ENCODE measurements at regions not wholly inside any gene's neighbourhood (a gene's known extent, or its start where the extent isn't known, plus 50 kb on each side); places are given as distances from the start of the nearest gene placed in this dataset.

DNA sequence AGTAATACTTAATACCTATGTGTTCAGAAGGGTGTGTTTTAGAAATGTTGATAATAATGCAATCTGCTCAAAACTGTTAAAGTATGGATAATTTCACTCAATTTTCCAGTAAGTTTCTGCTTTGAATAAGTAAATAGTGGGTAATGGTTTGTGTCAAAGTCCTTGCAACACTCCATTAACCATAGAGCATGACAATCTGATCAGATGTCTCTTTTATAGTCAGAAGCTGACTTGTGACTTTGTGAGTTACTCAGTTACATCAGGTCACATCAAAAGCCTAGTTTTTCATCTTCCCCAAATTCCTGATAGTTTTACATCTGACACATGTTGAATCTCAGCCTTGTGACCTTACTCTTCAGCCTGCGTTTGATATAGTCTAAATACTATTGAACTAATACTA lies 338.0 kb downstream of the EFNB2 start:
- no peak for DNase-seq
- no peak overlapping the region for H3K27ac ChIP-seq (ENCODE audit: insufficient read depth, low read length, poor library complexity, severe bottlenecking)
- H3K36me3 ChIP-seq (ENCODE audit: control insufficient read depth, insufficient read depth, low read length), result no peaks in the 10 kb centered on the region
- no peaks in the 10 kb centered on the region for H3K27me3 ChIP-seq (replicated peaks; ENCODE audit: control insufficient read depth, insufficient read depth, low read length, poor library complexity, severe bottlenecking)
- no peaks in the 10 kb centered on the region for H3K9me3 ChIP-seq (ENCODE audit: control insufficient read depth, low read length)
- H3K4me3 ChIP-seq (ENCODE audit: insufficient read depth, low read depth, low read length, poor library complexity, severe bottlenecking), result no peak overlapping the region
- no peaks in the 10 kb centered on the region for H3K4me1 ChIP-seq (ENCODE audit: control insufficient read depth, insufficient read depth, low read length, poor library complexity, severe bottlenecking)

DNA sequence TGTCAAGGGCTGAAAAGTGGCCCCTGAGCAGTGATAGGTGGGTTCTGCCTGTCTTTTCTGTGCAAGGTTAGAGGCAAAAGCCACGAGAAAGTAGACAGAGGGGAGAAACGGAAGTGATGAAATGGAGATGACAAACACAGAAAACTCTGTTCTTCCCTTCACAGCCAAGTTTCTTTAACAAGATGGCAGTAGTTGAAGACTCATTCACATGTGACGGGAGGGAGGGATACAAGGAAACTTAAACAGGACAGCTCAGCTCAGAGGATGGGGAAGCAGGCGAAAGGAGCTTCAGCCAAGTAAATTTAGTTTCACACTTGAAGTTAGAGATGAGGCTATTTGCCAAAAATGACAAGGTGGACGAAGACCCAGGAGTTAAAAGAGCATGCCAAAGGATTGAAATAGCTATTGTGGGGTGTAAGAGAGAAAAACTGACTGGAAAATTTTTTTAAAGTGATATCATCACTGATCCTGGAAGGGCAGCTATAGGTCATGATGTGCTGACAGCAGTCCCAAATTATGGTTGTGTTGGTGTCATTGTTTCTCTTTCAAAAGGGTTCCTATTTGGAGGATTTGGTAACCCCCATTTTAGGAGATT lies 347.9 kb downstream of the EFNB2 start:
- no peaks in the 10 kb centered on the region for H3K27me3 ChIP-seq (replicated peaks; ENCODE audit: control insufficient read depth, insufficient read depth, low read length, poor library complexity, severe bottlenecking)
- no peaks in the 10 kb centered on the region for H3K9me3 ChIP-seq (ENCODE audit: control insufficient read depth, low read length)
- DNase-seq, result no peak
- no peaks in the 10 kb centered on the region for H3K4me1 ChIP-seq (ENCODE audit: control insufficient read depth, insufficient read depth, low read length, poor library complexity, severe bottlenecking)
- no peaks in the 10 kb centered on the region for H3K36me3 ChIP-seq (ENCODE audit: control insufficient read depth, insufficient read depth, low read length)
- no peak overlapping the region for H3K27ac ChIP-seq (ENCODE audit: insufficient read depth, low read length, poor library complexity, severe bottlenecking)
- no peak overlapping the region for H3K4me3 ChIP-seq (ENCODE audit: insufficient read depth, low read depth, low read length, poor library complexity, severe bottlenecking)

GRCh38 chr13:106187101-106187500 lies 348.4 kb downstream of the EFNB2 start:
- Histone ChIP-seq H3K4me1 (ENCODE audit: control insufficient read depth, insufficient read depth, low read length, poor library complexity, severe bottlenecking) (no peaks in the 10 kb centered on the region), H3K27me3 (replicated peaks; ENCODE audit: control insufficient read depth, insufficient read depth, low read length, poor library complexity, severe bottlenecking) (no peaks in the 10 kb centered on the region), H3K4me3 (ENCODE audit: insufficient read depth, low read depth, low read length, poor library complexity, severe bottlenecking) (no peak overlapping the region), H3K36me3 (ENCODE audit: control insufficient read depth, insufficient read depth, low read length) (no peaks in the 10 kb centered on the region), H3K27ac (ENCODE audit: insufficient read depth, low read length, poor library complexity, severe bottlenecking) (no peak overlapping the region), H3K9me3 (ENCODE audit: control insufficient read depth, low read length) (no peaks in the 10 kb centered on the region)
- no peak for DNase-seq

DNA sequence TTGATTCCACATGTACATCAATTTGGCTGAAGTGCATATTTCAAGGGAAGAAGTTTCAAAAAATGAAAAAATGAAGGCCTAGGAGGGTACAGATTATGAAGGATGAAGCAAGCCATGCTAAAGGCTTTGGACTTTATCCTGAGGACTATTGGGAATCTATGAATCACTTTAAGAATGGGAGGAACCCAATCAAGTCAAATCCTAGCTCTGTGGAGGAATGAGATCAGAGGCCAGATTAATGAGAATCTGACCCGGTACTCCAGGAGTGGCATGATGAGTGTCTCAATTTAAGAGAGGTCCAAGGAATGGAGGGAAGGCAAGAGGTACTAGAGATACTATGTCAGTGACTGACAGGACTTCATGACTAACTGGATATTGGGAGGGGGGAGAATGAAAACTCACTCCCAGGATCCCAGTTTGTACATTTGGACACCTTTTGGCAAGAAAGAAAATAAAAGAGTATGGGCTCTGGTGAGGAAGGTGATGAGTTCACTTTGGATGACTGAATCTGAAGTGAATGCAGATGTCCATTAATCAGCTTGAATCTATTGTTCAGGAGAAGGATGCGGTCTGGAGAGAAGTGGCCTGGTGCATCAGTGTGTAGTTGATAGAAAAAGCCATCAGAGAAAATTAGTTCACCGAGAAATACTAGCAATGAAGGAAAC lies 349.0 kb downstream of the EFNB2 start:
- Histone ChIP-seq H3K9me3 (ENCODE audit: control insufficient read depth, low read length) (no peaks in the 10 kb centered on the region), H3K36me3 (ENCODE audit: control insufficient read depth, insufficient read depth, low read length) (no peaks in the 10 kb centered on the region), H3K4me1 (ENCODE audit: control insufficient read depth, insufficient read depth, low read length, poor library complexity, severe bottlenecking) (no peaks in the 10 kb centered on the region), H3K27me3 (replicated peaks; ENCODE audit: control insufficient read depth, insufficient read depth, low read length, poor library complexity, severe bottlenecking) (no peaks in the 10 kb centered on the region), H3K27ac (ENCODE audit: insufficient read depth, low read length, poor library complexity, severe bottlenecking) (no peak overlapping the region), H3K4me3 (ENCODE audit: insufficient read depth, low read depth, low read length, poor library complexity, severe bottlenecking) (no peak overlapping the region)
- DNase-seq, result no peak

DNA sequence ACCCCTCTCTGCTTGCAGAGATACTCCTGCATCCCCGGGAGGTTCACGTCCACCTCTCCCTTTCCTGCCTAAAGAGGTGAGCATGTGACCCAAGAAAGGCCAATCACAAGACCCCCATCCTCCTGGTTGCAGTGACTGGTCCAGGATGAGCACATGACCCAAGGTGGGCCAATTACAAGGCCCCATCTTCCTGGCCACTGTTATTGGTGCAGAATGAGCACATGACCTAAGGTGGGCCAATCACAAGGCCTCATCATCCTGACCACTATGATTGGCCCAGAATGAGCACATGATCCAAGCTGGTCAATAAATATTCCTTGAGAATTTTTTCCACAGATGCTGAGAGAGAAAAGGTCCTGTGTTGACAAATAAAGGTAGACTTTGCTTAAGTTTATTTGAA lies 350.7 kb downstream of the EFNB2 start:
- Histone ChIP-seq H3K4me1 (ENCODE audit: control insufficient read depth, insufficient read depth, low read length, poor library complexity, severe bottlenecking) (no peaks in the 10 kb centered on the region), H3K4me3 (ENCODE audit: insufficient read depth, low read depth, low read length, poor library complexity, severe bottlenecking) (no peak overlapping the region), H3K9me3 (ENCODE audit: control insufficient read depth, low read length) (no peaks in the 10 kb centered on the region), H3K27me3 (replicated peaks; ENCODE audit: control insufficient read depth, insufficient read depth, low read length, poor library complexity, severe bottlenecking) (no peaks in the 10 kb centered on the region), H3K27ac (ENCODE audit: insufficient read depth, low read length, poor library complexity, severe bottlenecking) (no peak overlapping the region), H3K36me3 (ENCODE audit: control insufficient read depth, insufficient read depth, low read length) (no peaks in the 10 kb centered on the region)
- DNase-seq, result no peak

DNA sequence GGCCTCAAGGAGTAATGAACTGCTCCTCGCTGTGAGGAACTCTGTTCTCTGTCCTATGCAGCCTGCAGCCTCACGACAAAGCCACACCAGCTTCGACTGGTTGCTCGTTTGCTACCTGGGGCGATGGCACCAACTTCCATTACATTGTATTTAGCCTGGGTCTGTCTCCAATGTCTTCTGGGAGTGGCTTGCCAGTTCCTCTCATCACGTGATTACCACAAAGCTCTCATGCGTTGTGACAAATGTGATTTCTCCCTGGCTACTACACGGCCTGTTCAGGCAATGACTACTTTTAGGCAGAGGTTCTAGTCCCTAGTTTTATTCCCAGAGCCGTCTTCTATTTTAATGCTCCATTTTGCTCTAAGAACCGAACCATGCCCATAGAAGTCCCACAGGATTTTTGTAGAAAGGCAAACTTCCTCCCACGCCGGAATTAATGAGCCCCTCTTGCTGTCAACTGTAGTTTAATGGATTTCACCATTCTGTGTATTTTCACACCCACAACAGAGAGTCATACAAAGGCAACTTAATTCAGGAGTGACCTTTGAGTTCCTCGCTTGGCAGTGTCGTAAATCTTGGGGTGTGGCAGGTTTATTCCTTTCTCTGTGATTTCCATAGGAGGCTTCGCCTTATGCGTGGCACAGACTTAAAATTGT lies 351.9 kb downstream of the EFNB2 start:
- DNase-seq, result no peak
- Histone ChIP-seq H3K4me1 (ENCODE audit: control insufficient read depth, insufficient read depth, low read length, poor library complexity, severe bottlenecking) (no peaks in the 10 kb centered on the region), H3K36me3 (ENCODE audit: control insufficient read depth, insufficient read depth, low read length) (no peaks in the 10 kb centered on the region), H3K4me3 (ENCODE audit: insufficient read depth, low read depth, low read length, poor library complexity, severe bottlenecking) (no peak overlapping the region), H3K9me3 (ENCODE audit: control insufficient read depth, low read length) (no peaks in the 10 kb centered on the region), H3K27ac (ENCODE audit: insufficient read depth, low read length, poor library complexity, severe bottlenecking) (no peak overlapping the region), H3K27me3 (replicated peaks; ENCODE audit: control insufficient read depth, insufficient read depth, low read length, poor library complexity, severe bottlenecking) (no peaks in the 10 kb centered on the region)

DNA sequence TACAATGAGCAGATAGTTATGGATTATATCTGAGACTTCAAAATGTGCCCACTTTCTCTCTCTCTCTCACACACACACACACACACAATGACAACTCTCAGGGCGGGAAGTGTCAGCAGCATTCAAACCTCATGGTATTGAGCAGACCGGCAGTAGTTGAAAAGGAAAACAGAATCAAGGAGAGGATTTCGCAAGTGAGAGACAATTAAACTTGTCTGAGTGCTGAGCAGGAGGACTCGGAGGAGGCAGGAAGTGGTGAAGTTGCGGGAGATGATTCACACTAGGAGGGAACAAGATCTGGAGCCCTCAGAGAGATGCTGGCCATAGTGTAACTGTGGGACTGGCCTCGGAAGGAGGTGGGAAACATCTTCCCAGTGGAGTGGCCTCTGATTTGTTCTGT lies 353.1 kb downstream of the EFNB2 start:
- H3K4me3 ChIP-seq (ENCODE audit: insufficient read depth, low read depth, low read length, poor library complexity, severe bottlenecking), result no peak overlapping the region
- no peaks in the 10 kb centered on the region for H3K9me3 ChIP-seq (ENCODE audit: control insufficient read depth, low read length)
- no peaks in the 10 kb centered on the region for H3K36me3 ChIP-seq (ENCODE audit: control insufficient read depth, insufficient read depth, low read length)
- H3K27ac ChIP-seq (ENCODE audit: insufficient read depth, low read length, poor library complexity, severe bottlenecking), result no peak overlapping the region
- DNase-seq, result no peak
- H3K27me3 ChIP-seq (replicated peaks; ENCODE audit: control insufficient read depth, insufficient read depth, low read length, poor library complexity, severe bottlenecking), result no peaks in the 10 kb centered on the region
- no peaks in the 10 kb centered on the region for H3K4me1 ChIP-seq (ENCODE audit: control insufficient read depth, insufficient read depth, low read length, poor library complexity, severe bottlenecking)

DNA sequence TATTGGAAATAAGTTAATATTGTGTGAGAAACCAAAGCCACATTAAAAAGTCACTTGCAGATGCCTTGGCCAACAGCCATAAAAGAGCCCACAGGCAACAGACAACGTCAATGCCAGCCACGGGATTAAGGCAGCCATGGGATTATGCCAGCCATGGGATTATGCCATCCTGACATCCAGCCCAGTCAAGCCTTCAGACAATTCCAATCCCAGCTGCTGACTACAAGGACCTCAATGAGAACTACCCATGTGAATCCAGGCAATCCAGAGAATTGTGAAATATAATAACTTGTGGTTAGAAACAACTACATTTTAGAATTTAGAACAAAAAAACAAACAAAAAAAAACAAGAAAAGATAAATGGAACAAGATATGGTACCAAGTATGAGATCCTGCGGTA lies 356.6 kb downstream of the EFNB2 start:
- DNase-seq, result no peak
- Histone ChIP-seq H3K27ac (ENCODE audit: insufficient read depth, low read length, poor library complexity, severe bottlenecking) (no peak overlapping the region), H3K4me3 (ENCODE audit: insufficient read depth, low read depth, low read length, poor library complexity, severe bottlenecking) (no peak overlapping the region), H3K4me1 (ENCODE audit: control insufficient read depth, insufficient read depth, low read length, poor library complexity, severe bottlenecking) (no peaks in the 10 kb centered on the region), H3K36me3 (ENCODE audit: control insufficient read depth, insufficient read depth, low read length) (no peaks in the 10 kb centered on the region), H3K9me3 (ENCODE audit: control insufficient read depth, low read length) (no peaks in the 10 kb centered on the region), H3K27me3 (replicated peaks; ENCODE audit: control insufficient read depth, insufficient read depth, low read length, poor library complexity, severe bottlenecking) (no peaks in the 10 kb centered on the region)

DNA sequence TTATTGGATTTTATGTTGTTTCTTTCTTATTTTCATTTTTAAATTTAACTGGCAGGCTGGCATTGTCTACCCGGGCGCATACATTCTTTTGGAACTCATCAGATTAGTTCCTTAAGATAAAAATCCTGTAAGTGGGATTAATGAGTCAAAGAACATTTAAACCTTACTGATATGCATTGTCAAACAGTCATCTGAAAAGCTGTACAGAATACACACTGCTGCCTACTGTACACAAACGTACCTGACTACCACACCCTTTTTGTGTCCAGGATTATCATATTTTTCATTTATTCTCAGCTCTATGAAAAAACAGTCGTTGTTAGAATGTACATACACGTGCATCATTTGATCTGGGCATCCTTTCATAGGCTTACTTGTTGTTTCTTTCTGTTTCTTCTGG lies 358.3 kb downstream of the EFNB2 start:
- no peaks in the 10 kb centered on the region for H3K4me1 ChIP-seq (ENCODE audit: control insufficient read depth, insufficient read depth, low read length, poor library complexity, severe bottlenecking)
- H3K27me3 ChIP-seq (replicated peaks; ENCODE audit: control insufficient read depth, insufficient read depth, low read length, poor library complexity, severe bottlenecking), result no peaks in the 10 kb centered on the region
- H3K9me3 ChIP-seq (ENCODE audit: control insufficient read depth, low read length), result no peaks in the 10 kb centered on the region
- no peak overlapping the region for H3K27ac ChIP-seq (ENCODE audit: insufficient read depth, low read length, poor library complexity, severe bottlenecking)
- no peak overlapping the region for H3K4me3 ChIP-seq (ENCODE audit: insufficient read depth, low read depth, low read length, poor library complexity, severe bottlenecking)
- DNase-seq, result no peak
- H3K36me3 ChIP-seq (ENCODE audit: control insufficient read depth, insufficient read depth, low read length), result no peaks in the 10 kb centered on the region

- no peaks in the 10 kb centered on the region for H3K9me3 ChIP-seq (ENCODE audit: control insufficient read depth, low read length)
- H3K27me3 ChIP-seq (replicated peaks; ENCODE audit: control insufficient read depth, insufficient read depth, low read length, poor library complexity, severe bottlenecking), result no peaks in the 10 kb centered on the region
- H3K4me1 ChIP-seq (ENCODE audit: control insufficient read depth, insufficient read depth, low read length, poor library complexity, severe bottlenecking), result no peaks in the 10 kb centered on the region
- DNase-seq, result no peak
- no peaks in the 10 kb centered on the region for H3K36me3 ChIP-seq (ENCODE audit: control insufficient read depth, insufficient read depth, low read length)
- no peak overlapping the region for H3K4me3 ChIP-seq (ENCODE audit: insufficient read depth, low read depth, low read length, poor library complexity, severe bottlenecking)
- H3K27ac ChIP-seq (ENCODE audit: insufficient read depth, low read length, poor library complexity, severe bottlenecking), result no peak overlapping the region
These were observed 359.3 kb downstream of the EFNB2 start for GRCh38 chr13:106176117-106176516.
